H1 (cell line): ENCODE measurements at regions not wholly inside any gene's neighbourhood (a gene's known extent, or its start where the extent isn't known, plus 50 kb on each side); places are given as distances from the start of the nearest gene placed in this dataset.

Experiments used
- ASH2L ChIP-seq: fragments of 200-600, 300-600 bp; sonication (generic); IDR thresholded peaks from one replicate; pipeline ENCODE4 v1.7.1; 2017; ENCODE audit warnings: low read length
- RBBP5 ChIP-seq: IDR thresholded peaks from 2 replicates; pipeline ENCODE4 v1.7.1; 2012; ENCODE audit warnings: low read depth, mild to moderate bottlenecking, inconsistent platforms, low read length, moderate library complexity, borderline replicate concordance
- SP4 ChIP-seq: IDR thresholded peaks from 2 replicates; pipeline ENCODE4 v1.6.1; 2012; ENCODE audit warnings: low read length, inconsistent platforms
- TF ChIP-seq, protein P1 (sequence below): fragments of 300-600 bp; sonication (generic); IDR thresholded peaks from 2 replicates; pipeline ENCODE4 v1.7.1; 2012; ENCODE audit warnings: low read length, moderate library complexity, mild to moderate bottlenecking, inconsistent platforms; ENCODE audit not compliant: insufficient replicate concordance
- TF ChIP-seq, protein P2 (sequence below): IDR thresholded peaks from 2 replicates; pipeline ENCODE4 v1.6.1; 2011; ENCODE audit warnings: low read depth, mild to moderate bottlenecking, low read length; ENCODE audit not compliant: insufficient read depth
- TF ChIP-seq, protein P3 (sequence below), 3 experiments: IDR thresholded peaks; 1 replicate in 2 of 3; 2 replicates in 1 of 3; pipeline versions ENCODE4 v1.5.1 to v1.6.1; 2011; ENCODE audit warnings: low read length in 3 of 3, mild to moderate bottlenecking in 3 of 3, inconsistent platforms in 2 of 3, low read depth in 1 of 3, moderate library complexity in 1 of 3; ENCODE audit not compliant: insufficient read depth in 1 of 3; ENCODE audit errors: control extremely low read depth in 1 of 3

DNA sequence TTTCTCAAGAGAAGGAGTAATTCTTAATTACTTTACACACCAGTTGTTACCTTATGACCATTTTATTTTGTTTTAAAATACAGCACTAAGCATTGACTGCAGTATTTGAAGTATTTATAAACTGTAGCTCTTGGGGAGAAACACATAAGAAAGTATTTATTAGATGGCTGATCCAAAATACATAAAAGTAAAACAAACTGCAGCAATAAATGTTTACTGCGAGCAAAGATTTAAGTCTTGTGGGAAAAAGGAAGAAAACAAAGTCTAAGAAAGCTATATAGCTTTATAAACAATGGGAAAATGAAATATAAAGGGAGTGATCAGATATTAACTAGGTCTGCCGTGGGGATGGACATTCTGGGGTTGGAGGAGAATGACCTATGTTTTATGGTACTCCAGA is 347.2 kb upstream of the ZC3H15 start (continued):
- TF ChIP-seq, protein P1, sequence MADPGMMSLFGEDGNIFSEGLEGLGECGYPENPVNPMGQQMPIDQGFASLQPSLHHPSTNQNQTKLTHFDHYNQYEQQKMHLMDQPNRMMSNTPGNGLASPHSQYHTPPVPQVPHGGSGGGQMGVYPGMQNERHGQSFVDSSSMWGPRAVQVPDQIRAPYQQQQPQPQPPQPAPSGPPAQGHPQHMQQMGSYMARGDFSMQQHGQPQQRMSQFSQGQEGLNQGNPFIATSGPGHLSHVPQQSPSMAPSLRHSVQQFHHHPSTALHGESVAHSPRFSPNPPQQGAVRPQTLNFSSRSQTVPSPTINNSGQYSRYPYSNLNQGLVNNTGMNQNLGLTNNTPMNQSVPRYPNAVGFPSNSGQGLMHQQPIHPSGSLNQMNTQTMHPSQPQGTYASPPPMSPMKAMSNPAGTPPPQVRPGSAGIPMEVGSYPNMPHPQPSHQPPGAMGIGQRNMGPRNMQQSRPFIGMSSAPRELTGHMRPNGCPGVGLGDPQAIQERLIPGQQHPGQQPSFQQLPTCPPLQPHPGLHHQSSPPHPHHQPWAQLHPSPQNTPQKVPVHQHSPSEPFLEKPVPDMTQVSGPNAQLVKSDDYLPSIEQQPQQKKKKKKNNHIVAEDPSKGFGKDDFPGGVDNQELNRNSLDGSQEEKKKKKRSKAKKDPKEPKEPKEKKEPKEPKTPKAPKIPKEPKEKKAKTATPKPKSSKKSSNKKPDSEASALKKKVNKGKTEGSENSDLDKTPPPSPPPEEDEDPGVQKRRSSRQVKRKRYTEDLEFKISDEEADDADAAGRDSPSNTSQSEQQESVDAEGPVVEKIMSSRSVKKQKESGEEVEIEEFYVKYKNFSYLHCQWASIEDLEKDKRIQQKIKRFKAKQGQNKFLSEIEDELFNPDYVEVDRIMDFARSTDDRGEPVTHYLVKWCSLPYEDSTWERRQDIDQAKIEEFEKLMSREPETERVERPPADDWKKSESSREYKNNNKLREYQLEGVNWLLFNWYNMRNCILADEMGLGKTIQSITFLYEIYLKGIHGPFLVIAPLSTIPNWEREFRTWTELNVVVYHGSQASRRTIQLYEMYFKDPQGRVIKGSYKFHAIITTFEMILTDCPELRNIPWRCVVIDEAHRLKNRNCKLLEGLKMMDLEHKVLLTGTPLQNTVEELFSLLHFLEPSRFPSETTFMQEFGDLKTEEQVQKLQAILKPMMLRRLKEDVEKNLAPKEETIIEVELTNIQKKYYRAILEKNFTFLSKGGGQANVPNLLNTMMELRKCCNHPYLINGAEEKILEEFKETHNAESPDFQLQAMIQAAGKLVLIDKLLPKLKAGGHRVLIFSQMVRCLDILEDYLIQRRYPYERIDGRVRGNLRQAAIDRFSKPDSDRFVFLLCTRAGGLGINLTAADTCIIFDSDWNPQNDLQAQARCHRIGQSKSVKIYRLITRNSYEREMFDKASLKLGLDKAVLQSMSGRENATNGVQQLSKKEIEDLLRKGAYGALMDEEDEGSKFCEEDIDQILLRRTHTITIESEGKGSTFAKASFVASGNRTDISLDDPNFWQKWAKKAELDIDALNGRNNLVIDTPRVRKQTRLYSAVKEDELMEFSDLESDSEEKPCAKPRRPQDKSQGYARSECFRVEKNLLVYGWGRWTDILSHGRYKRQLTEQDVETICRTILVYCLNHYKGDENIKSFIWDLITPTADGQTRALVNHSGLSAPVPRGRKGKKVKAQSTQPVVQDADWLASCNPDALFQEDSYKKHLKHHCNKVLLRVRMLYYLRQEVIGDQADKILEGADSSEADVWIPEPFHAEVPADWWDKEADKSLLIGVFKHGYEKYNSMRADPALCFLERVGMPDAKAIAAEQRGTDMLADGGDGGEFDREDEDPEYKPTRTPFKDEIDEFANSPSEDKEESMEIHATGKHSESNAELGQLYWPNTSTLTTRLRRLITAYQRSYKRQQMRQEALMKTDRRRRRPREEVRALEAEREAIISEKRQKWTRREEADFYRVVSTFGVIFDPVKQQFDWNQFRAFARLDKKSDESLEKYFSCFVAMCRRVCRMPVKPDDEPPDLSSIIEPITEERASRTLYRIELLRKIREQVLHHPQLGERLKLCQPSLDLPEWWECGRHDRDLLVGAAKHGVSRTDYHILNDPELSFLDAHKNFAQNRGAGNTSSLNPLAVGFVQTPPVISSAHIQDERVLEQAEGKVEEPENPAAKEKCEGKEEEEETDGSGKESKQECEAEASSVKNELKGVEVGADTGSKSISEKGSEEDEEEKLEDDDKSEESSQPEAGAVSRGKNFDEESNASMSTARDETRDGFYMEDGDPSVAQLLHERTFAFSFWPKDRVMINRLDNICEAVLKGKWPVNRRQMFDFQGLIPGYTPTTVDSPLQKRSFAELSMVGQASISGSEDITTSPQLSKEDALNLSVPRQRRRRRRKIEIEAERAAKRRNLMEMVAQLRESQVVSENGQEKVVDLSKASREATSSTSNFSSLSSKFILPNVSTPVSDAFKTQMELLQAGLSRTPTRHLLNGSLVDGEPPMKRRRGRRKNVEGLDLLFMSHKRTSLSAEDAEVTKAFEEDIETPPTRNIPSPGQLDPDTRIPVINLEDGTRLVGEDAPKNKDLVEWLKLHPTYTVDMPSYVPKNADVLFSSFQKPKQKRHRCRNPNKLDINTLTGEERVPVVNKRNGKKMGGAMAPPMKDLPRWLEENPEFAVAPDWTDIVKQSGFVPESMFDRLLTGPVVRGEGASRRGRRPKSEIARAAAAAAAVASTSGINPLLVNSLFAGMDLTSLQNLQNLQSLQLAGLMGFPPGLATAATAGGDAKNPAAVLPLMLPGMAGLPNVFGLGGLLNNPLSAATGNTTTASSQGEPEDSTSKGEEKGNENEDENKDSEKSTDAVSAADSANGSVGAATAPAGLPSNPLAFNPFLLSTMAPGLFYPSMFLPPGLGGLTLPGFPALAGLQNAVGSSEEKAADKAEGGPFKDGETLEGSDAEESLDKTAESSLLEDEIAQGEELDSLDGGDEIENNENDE, result no peak
- no peak for TF ChIP-seq ASH2L
- no peak for TF ChIP-seq SP4
- TF ChIP-seq, protein P2, sequence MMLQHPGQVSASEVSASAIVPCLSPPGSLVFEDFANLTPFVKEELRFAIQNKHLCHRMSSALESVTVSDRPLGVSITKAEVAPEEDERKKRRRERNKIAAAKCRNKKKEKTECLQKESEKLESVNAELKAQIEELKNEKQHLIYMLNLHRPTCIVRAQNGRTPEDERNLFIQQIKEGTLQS, result no peak
- TF ChIP-seq, protein P3, sequence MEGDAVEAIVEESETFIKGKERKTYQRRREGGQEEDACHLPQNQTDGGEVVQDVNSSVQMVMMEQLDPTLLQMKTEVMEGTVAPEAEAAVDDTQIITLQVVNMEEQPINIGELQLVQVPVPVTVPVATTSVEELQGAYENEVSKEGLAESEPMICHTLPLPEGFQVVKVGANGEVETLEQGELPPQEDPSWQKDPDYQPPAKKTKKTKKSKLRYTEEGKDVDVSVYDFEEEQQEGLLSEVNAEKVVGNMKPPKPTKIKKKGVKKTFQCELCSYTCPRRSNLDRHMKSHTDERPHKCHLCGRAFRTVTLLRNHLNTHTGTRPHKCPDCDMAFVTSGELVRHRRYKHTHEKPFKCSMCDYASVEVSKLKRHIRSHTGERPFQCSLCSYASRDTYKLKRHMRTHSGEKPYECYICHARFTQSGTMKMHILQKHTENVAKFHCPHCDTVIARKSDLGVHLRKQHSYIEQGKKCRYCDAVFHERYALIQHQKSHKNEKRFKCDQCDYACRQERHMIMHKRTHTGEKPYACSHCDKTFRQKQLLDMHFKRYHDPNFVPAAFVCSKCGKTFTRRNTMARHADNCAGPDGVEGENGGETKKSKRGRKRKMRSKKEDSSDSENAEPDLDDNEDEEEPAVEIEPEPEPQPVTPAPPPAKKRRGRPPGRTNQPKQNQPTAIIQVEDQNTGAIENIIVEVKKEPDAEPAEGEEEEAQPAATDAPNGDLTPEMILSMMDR (IDR thresholded peaks at IDR 0.05; ENCODE audit: control extremely low read depth in 1 of 3, insufficient read depth in 1 of 3, low read depth in 1 of 3, low read length in 3 of 3), result no peak
- TF ChIP-seq RBBP5, result no peak
